HepG2 (cell line): ENCODE measurements at regions not wholly inside any gene's neighbourhood (a gene's known extent, or its start where the extent isn't known, plus 50 kb on each side); places are given as distances from the start of the nearest gene placed in this dataset.
"Not testable (repeated sequence)": the region's sequence is repeated elsewhere in the genome, so short reads cannot be mapped to it uniquely, and the experiment has no call there.

Experiments
- CTCF ChIP-seq: sonication (generic); formaldehyde crosslinking; IDR thresholded peaks from 2 replicates; pipeline ENCODE4 v1.5.0; 2020; ENCODE audit warnings: mild to moderate bottlenecking, missing genetic modification reagents, moderate library complexity
- EP300 ChIP-seq, 3 experiments: sonication (generic) in 1 of 3; formaldehyde crosslinking in 1 of 3; IDR thresholded peaks; 2 replicates each; pipeline versions ENCODE4 v1.5.1 to v1.6.1; 2011 to 2020; ENCODE audit warnings: low read depth in 2 of 3, low read length in 2 of 3, borderline replicate concordance in 1 of 3, improper control_type of control experiment in 1 of 3, mild to moderate bottlenecking in 1 of 3, missing genetic modification reagents in 1 of 3, moderate library complexity in 1 of 3
- GABPB1 ChIP-seq: IDR thresholded peaks from 2 replicates; pipeline ENCODE4 v1.6.1; 2016; ENCODE audit warnings: mild to moderate bottlenecking, missing genetic modification reagents, moderate library complexity, missing compliant biosample characterization
- HDAC2 ChIP-seq: sonication (generic); formaldehyde crosslinking; IDR thresholded peaks from 2 replicates; pipeline ENCODE4 v1.4.0; 2020; ENCODE audit warnings: missing genetic modification reagents
- MYC ChIP-seq: sonication (generic); formaldehyde crosslinking; IDR thresholded peaks from 2 replicates; pipeline ENCODE4 v1.9.0; 2021; ENCODE audit warnings: missing genetic modification reagents, borderline replicate concordance
- NAIF1 ChIP-seq: sonication (generic); formaldehyde crosslinking; IDR thresholded peaks from 2 replicates; pipeline ENCODE4 v1.5.0; 2020; ENCODE audit warnings: mild to moderate bottlenecking, missing genetic modification reagents, borderline replicate concordance
- POLR2A ChIP-seq, 2 experiments: IDR thresholded peaks; 2 replicates each; pipeline ENCODE4 v1.6.1; 2011; ENCODE audit warnings: low read depth in 2 of 2, low read length in 2 of 2, mild to moderate bottlenecking in 1 of 2, moderate library complexity in 1 of 2; ENCODE audit not compliant: insufficient read depth in 1 of 2
- ZNF589 ChIP-seq: sonication (generic); formaldehyde crosslinking; conservative IDR thresholded peaks from 2 replicates; pipeline ENCODE4 v1.8.0; 2022; ENCODE audit warnings: mild to moderate bottlenecking, moderate library complexity, missing genetic modification reagents
- ZNF703 ChIP-seq: sonication (generic); formaldehyde crosslinking; IDR thresholded peaks from 2 replicates; pipeline ENCODE4 v1.5.1; 2020; ENCODE audit warnings: missing genetic modification reagents, mild to moderate bottlenecking, moderate library complexity, borderline replicate concordance

- not testable (repeated sequence) for TF ChIP-seq CTCF (CRISPR knock-in tag); ZNF703 (CRISPR knock-in tag); NAIF1; HDAC2 (CRISPR knock-in tag); ZNF589 (CRISPR knock-in tag); POLR2A (IDR thresholded peaks at IDR 0.05; ENCODE audit: insufficient read depth in 1 of 2, low read depth in 2 of 2, low read length in 2 of 2); EP300 (IDR thresholded peaks at IDR 0.05; ENCODE audit: low read depth in 2 of 2, low read length in 2 of 2); EP300 (CRISPR knock-in tag; IDR thresholded peaks at IDR 0.05; ENCODE audit: borderline replicate concordance); GABPB1 (CRISPR knock-in tag); MYC (CRISPR knock-in tag)
Measured at GRCh38 chr10:84019854-84020458, 119.4 kb upstream of the GHITM start.
